Liver (tissue), 8 donors: ENCODE measurements at regions not wholly inside any gene's neighbourhood (a gene's known extent, or its start where the extent isn't known, plus 50 kb on each side); places are given as distances from the start of the nearest gene placed in this dataset.

ENCODE experiments used
- DNase-seq: peaks from one replicate; pipeline ENCODE4 v3.0.0-alpha.2; 2017; ENCODE audit warnings: low spot score
- H3K27ac ChIP-seq, 2 donors: one replicate each; pipeline ENCODE4 v1.7.0; 2013; ENCODE audit warnings: inconsistent platforms in 2 of 2, low read length in 2 of 2, control low read depth in 1 of 2, low read depth in 1 of 2, mild to moderate bottlenecking in 1 of 2
- H3K27me3 ChIP-seq, 4 donors: one replicate each; pipeline versions ENCODE4 v1.6.1 to v1.7.0; 2013; ENCODE audit warnings: low read length in 3 of 4, inconsistent platforms in 1 of 4, mild to moderate bottlenecking in 1 of 4, moderate library complexity in 1 of 4; ENCODE audit not compliant: control insufficient read depth in 4 of 4, insufficient read depth in 4 of 4
- H3K36me3 ChIP-seq, 4 donors: one replicate each; pipeline versions ENCODE4 v1.6.1 to v1.7.0; 2013; ENCODE audit warnings: low read length in 3 of 4, mild to moderate bottlenecking in 3 of 4, low read depth in 1 of 4, moderate library complexity in 1 of 4; ENCODE audit not compliant: control insufficient read depth in 4 of 4, insufficient read depth in 3 of 4
- H3K4me1 ChIP-seq, 4 donors: one replicate each; pipeline versions ENCODE4 v1.6.1 to v1.7.0; 2013; ENCODE audit warnings: low read length in 3 of 4, mild to moderate bottlenecking in 3 of 4, moderate library complexity in 1 of 4; ENCODE audit not compliant: control insufficient read depth in 4 of 4, insufficient read depth in 4 of 4
- H3K4me3 ChIP-seq, 3 donors: one replicate each; pipeline versions ENCODE4 v1.6.1 to v1.7.0; 2013; ENCODE audit warnings: low read length in 3 of 3, control low read depth in 1 of 3, low read depth in 1 of 3, mild to moderate bottlenecking in 1 of 3
- H3K9ac ChIP-seq, 2 donors: one replicate each; pipeline ENCODE4 v1.7.0; 2013; ENCODE audit warnings: low read length in 2 of 2, mild to moderate bottlenecking in 2 of 2, moderate library complexity in 2 of 2, control low read depth in 1 of 2, low read depth in 1 of 2
- H3K9me3 ChIP-seq, 4 donors: one replicate each; pipeline versions ENCODE4 v1.6.1 to v1.7.0; 2013; ENCODE audit warnings: low read length in 3 of 4; ENCODE audit not compliant: control insufficient read depth in 4 of 4
- ATF3 ChIP-seq: IDR thresholded peaks from 2 replicates; pipeline ENCODE4 v1.6.1; 2016; ENCODE audit warnings: antibody characterized with exemption
- CTCF ChIP-seq: fragments of 150-350 bp; IDR thresholded peaks from 2 replicates; pipeline ENCODE4 v1.5.1; 2017; ENCODE audit warnings: improper control_type of control experiment, low read depth, low read length; ENCODE audit not compliant: missing input control
- EGR1 ChIP-seq, 2 donors: IDR thresholded peaks; 2 replicates each; pipeline ENCODE4 v1.6.1; 2016 to 2018; ENCODE audit warnings: antibody characterized with exemption in 2 of 2, low read depth in 2 of 2
- FOXA1 ChIP-seq: IDR thresholded peaks from 2 replicates; pipeline ENCODE4 v1.6.1; 2016; ENCODE audit warnings: antibody characterized with exemption
- FOXA2 ChIP-seq: IDR thresholded peaks from 2 replicates; pipeline ENCODE4 v1.6.1; 2016; ENCODE audit warnings: antibody characterized with exemption
- GABPA ChIP-seq, 2 donors: IDR thresholded peaks in 1 of 2; conservative IDR thresholded peaks in 1 of 2; 2 replicates each; pipeline ENCODE4 v1.6.1; 2016; ENCODE audit warnings: antibody characterized with exemption in 2 of 2, mild to moderate bottlenecking in 1 of 2, moderate library complexity in 1 of 2
- HNF4G ChIP-seq: IDR thresholded peaks from 2 replicates; pipeline ENCODE4 v1.6.1; 2016; ENCODE audit warnings: antibody characterized with exemption
- NR2F2 ChIP-seq: IDR thresholded peaks from 2 replicates; pipeline ENCODE4 v1.6.1; 2016; ENCODE audit warnings: antibody characterized with exemption
- REST ChIP-seq: IDR thresholded peaks from 2 replicates; pipeline ENCODE4 v1.6.1; 2016; ENCODE audit warnings: antibody characterized with exemption, mild to moderate bottlenecking
- RXRA ChIP-seq, 2 donors: IDR thresholded peaks; 2 replicates each; pipeline ENCODE4 v1.6.1; 2017 to 2018; ENCODE audit warnings: antibody characterized with exemption in 2 of 2, mild to moderate bottlenecking in 1 of 2
- SP1 ChIP-seq: IDR thresholded peaks from 2 replicates; pipeline ENCODE4 v1.6.1; 2018; ENCODE audit warnings: antibody characterized with exemption, mild to moderate bottlenecking
- TAF1 ChIP-seq: conservative IDR thresholded peaks from 2 replicates; pipeline ENCODE4 v1.6.1; 2016; ENCODE audit warnings: antibody characterized with exemption, mild to moderate bottlenecking
- ZBTB33 ChIP-seq: IDR thresholded peaks from 2 replicates; pipeline ENCODE4 v1.6.1; 2016; ENCODE audit warnings: antibody characterized with exemption
- WGBS: extraction: QIAGEN DNeasy Blood & Tissue Kit; methylation state at CpG from one replicate; pipeline ENCODE4 v1.1.7; 2013; 5-methylcytosine and 5-hydroxymethylcytosine counted together
- donor health status: healthy.
- donor health status: healthy.
- donor health status: healthy.
- donor health status: healthy.
- donor health status: healthy.

GRCh38 chrX:34809096-34809495 is 133.5 kb upstream of the FAM47B start:
- Histone ChIP-seq H3K9ac (no peak overlapping the region), H3K27ac (no peak overlapping the region), H3K36me3 (no peaks in the 10 kb centered on the region), H3K4me3 (no peak overlapping the region), H3K9me3 (no peaks in the 10 kb centered on the region), H3K27me3 (no peaks in the 10 kb centered on the region), H3K4me1 (no peaks in the 10 kb centered on the region)
- TF ChIP-seq NR2F2: no peak
- TF ChIP-seq REST: no peak
- no peak for TF ChIP-seq GABPA (IDR thresholded peaks at IDR 0.05 in 1 of 2, conservative IDR thresholded peaks at IDR 0.05 in 1 of 2)
- no peak for TF ChIP-seq ATF3
- TF ChIP-seq HNF4G: no peak
- no peak for TF ChIP-seq ZBTB33
- no peak for TF ChIP-seq FOXA1
- no peak for TF ChIP-seq CTCF
- TF ChIP-seq RXRA (IDR thresholded peaks at IDR 0.05): no peak
- DNase-seq: no peak
- WGBS: 64% methylated on average over 5 of the region's 5 CpGs

- no peaks in the 10 kb centered on the region for H3K4me1 ChIP-seq
- H3K36me3 ChIP-seq: no peaks in the 10 kb centered on the region
- no peaks in the 10 kb centered on the region for H3K27me3 ChIP-seq
- WGBS: 52% methylated on average over 2 of the region's 2 CpGs
- no peak overlapping the region for H3K4me3 ChIP-seq
- H3K9me3 ChIP-seq: no peaks in the 10 kb centered on the region
- no peak for DNase-seq
- TF ChIP-seq FOXA2: no peak
- TF ChIP-seq FOXA1: no peak
- TF ChIP-seq SP1: no peak
- no peak for TF ChIP-seq TAF1
- TF ChIP-seq NR2F2: no peak
- TF ChIP-seq EGR1 (IDR thresholded peaks at IDR 0.05; ENCODE audit: low read depth in 2 of 2): no peak
- TF ChIP-seq REST: no peak
- no peak for TF ChIP-seq ATF3
- no peak overlapping the region for H3K9ac ChIP-seq
- no peak overlapping the region for H3K27ac ChIP-seq
Observed at GRCh38 chrX:34810364-34810763, 132.2 kb upstream of the FAM47B start.
